NCI-H82 treated with DMSO at 0.1 percent for 48 hours (cell line): ENCODE measurements at regions not wholly inside any gene's neighbourhood (a gene's known extent, or its start where the extent isn't known, plus 50 kb on each side); places are given as distances from the start of the nearest gene placed in this dataset.

Source experiments
- DNase-seq: peaks from one replicate; lab custom pipeline; 2025; ENCODE audit not compliant: unreplicated experiment; lab: John Stamatoyannopoulos, UW

DNA sequence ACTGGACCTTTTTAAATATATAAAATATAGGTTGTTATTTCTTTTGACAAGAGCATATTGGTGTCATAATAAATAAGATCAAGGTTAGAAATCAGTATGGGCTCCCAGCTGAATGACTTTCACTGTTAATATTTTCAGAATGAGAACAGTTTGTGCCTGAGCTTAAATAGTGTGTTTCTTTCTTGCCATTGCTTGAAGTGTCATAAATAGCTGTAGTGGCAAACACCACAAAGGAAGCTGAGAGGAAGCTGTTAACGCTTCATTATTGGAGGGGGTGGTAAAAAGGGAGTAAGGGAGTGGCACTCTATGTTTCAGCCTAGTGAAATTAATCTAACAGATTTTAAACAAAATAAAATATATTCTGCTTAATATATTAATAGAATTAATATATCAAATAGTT lies 1089.8 kb upstream of the NCAM2 start:
- DNase-seq = no peak

DNA sequence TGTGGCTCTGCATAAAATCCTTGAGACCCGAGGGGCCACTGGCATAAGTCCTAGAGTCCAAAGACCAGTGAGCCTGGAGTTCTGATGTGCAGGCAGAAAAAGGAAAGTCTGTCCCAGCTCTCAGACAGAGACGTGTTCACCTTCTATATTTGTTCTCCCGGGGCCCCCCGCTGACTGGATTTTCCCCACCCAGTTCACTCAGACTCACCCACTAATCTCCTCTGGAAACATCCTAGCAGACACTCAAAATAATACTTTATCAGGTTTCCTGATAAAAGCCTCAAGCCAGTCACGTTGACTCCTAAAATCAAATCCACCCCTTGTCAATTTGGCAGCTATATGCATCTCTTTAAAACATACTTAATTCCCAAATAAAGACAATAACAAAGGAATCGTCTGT lies 1084.2 kb upstream of the NCAM2 start:
- no peak for DNase-seq

DNA sequence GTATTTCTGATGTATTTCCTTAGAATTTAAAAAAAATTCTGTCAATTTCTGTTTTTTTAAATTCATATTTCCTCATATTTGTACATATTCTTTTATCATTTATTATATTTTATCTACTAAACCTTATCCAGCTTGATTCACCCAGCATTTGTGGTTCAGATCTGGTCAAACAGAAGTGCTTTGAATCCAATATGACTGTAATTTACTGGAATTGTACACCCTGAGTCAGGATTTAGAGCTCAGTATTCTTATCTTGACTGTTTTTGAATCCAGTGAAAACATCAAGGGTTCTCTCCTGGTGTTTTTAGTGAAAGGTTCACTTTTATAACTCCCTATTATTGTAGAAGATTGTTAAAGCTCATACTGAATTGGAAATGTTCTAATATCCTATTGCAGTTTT lies 1077.0 kb upstream of the NCAM2 start:
- no peak for DNase-seq

DNA sequence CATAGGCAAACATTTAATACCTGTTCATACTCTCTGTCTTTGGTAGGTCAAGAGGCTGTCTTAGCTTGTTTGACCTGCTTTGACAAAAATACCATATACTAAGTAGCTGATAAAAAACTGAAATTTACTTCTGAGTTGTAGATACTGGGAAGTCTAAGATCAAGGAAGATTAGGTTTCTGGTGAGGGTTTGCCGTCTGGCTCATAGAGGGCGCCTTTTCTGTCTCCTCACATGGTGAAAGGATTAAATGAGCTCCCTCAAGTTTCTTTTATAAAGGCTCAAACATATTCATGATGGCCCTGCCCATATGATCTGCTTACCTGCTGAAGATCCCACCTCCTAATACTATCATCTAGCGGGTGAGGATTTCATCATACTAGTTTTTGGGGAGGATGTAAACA lies 1076.1 kb upstream of the NCAM2 start:
- DNase-seq = no peak

DNA sequence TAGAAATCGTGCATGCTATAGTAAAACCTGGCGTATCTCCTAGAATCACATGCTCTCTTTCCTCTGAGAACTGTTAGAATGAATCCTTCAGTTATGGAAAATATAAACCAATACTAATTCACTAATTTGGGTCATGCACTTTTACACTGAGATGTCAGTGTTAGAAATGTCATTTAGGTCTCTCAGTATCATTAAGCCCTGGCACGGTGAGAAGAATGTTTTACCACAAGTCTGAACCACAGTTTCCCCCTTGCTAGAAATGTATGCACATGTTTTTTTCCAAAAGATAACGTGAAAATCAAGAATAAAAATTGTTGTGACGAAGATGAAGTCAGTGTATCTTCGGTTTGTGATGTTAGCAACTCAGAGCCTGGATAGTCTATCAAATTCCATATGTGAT lies 1062.7 kb upstream of the NCAM2 start:
- no peak for DNase-seq

DNA sequence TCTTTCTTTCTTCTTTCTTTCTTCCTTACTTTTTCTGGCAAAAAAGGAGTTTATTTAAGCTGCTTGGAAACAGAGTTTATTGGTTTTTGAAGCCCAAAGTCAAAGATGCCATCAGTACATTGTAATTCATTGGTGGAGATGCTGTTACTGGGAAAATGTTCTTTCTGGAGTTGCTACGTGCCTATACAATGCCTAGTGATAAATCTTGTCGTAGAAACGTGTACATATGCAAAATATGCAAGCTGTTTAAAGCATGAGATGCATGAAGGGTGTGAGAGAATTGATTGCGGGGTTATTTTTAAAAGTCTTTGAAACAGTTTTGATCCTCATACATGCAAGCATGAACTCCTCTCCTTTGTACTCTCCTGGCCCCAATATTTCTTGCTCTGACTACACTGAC lies 1060.6 kb upstream of the NCAM2 start:
- DNase-seq = no peak

DNA sequence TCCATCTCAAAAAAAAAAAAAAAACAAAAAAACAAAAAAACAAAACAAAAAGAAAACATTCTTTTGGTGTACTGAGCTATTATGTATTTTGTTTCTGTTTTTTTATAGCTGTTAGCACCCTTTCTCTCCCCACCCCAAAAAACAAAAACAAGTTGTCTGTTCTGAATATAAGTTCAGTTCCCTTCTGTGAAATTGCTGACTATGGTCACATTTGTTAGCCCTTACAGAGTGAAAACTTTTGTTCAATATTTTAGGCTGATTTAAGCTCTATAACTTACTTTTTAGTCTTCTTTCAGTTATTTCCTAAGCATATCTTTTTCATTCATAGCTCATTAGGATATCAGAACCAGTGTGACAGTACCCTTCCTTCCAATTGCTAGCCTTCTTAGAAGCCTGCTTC lies 1056.6 kb upstream of the NCAM2 start:
- no peak for DNase-seq

DNA sequence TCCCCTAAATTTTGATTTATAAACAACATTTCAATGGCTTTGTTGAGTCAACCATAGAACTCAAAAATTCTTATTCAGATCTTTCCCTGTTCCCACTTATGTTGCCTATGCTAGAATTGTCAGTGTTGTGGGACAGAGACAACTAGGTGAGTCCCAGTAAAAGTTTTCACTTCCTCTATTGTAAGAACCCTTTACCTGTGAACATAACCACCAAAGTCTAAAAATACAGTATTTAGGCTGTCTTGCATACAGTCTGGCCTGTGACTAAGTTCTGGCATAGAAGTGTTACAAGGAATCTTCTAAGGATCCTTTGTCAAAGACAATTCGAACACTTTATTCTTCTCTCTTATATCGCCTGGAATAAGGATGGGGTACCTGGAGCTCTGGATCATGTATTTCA lies 1047.9 kb upstream of the NCAM2 start:
- DNase-seq = no peak

DNA sequence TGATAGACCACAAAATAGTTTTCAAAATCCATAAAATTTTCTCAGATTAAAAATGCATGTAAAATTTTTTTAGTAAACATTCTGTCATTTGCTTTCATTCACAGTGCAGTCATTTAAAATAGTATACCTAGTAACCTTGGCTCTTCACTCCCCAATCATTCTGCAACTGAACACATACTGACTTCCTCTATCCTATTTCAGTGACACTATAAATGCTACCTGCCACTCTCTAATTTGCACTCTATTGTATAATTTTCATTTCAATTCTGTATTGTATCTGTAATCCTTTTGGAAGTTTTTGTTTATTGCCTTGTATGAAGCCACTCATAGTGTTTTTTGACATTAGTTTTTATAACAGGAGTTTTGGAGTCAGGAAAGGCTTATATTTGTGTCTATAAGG lies 1029.1 kb upstream of the NCAM2 start:
- DNase-seq = no peak

DNA sequence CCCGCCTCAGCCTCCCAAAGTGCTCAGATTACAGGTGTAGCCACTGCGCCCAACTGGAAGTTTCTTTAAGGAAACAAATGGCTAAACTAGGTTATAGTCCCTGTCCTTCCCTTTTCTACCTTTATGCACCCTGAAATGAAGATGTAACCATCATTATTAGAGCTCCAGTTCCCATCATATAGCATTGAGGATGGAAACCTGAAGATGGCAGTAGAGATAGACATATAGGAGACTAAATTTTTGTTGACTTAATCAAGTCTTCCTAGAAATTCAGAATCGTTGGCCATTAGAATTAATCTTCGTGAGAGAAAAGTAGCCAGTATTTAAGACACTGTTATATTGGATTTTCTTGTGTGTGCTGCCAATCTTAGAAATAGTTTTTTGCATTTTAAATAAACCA lies 1016.3 kb upstream of the NCAM2 start:
- DNase-seq = no peak

DNA sequence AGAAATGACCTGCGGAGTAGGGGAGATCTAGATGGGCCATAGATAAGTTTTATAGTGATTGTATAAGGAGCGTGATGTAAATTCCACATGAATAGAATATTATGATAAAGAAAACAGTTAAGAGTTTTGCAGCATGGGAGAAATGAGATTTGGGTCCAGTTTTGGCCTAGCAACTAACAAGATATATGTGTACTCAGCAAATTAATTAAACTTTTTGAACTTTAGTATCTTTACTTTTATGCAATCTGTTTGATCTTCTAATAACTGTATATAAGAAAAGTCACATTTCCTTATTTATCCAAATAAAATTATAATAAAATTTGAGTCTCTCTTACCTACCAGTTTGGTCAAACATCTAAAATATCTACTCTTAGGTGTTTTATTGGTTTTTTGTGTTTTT lies 1011.8 kb upstream of the NCAM2 start:
- no peak for DNase-seq

DNA sequence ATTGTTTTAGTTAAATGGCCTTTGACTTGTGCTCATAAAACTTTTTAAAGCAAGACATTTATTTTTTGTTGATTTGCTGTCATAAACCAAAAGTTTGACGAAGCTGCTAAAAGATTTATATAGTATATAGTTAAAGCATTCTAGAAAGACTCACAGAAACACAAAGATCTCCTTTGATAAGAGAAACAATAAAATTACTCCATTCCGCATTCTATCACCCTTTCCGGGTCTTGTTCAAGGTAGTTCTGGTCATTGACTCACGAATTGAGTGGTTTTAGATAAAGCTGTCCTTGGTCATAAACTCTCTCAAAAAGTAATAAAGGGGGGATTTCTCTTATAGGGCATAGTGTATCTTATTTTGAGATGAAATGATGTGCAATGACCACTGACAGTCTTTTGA lies 1010.5 kb upstream of the NCAM2 start:
- no peak for DNase-seq

DNA sequence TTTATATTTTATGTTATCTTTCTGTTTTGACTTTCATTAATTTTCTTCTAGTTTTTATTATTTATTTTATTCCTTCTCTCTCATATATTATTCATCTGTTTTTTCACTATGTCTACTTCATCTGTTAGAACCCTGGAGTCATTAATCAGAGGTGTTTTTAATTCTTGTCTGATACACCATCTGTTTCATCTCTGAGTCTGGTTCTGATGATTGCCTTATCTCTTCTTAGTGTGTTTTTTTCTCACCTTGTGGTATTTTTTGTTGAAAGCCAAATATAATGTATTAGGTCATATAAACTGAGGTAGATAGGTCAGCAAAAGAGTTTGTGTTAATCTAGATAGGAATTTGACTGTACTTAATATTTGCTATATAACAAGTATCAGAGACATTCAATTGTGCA lies 1005.7 kb upstream of the NCAM2 start:
- no peak for DNase-seq

DNA sequence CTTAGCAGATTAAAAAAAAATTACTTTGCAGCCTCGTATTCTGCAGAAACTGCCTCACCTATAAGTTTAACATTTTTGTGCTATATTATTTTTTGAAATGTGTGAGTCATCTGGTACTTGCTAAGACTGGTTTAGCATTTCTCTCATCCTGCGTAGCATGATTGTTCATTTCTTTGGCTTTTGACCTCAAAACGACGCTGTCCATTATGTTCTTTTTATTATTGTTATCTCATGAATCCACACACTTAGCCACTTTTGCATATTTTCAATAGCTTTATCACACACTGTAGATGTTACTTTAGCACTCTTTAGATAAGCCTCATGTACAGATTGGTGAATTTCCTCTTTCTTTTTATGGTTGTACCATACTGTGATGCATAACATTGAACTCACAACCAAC lies 1004.9 kb upstream of the NCAM2 start:
- no peak for DNase-seq

DNA sequence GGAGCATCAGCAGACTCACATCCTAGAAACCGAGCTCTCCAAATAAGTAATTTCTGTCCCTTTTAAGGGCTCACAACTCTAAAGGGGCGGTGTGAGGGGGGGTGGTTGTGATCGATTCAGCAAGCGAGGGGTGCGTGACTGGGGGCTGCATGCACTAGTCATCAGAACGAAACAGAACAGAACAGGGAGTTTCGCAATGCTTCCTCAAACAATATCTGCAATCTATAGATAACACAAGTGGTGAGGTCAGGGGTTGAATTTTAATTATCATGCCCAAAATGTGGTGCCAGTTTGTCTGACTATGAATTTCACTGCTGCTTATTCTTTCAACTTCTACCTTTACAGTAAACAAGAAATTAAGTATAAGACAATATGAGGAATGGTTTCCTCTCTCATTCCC lies 1003.0 kb upstream of the NCAM2 start:
- no peak for DNase-seq

DNA sequence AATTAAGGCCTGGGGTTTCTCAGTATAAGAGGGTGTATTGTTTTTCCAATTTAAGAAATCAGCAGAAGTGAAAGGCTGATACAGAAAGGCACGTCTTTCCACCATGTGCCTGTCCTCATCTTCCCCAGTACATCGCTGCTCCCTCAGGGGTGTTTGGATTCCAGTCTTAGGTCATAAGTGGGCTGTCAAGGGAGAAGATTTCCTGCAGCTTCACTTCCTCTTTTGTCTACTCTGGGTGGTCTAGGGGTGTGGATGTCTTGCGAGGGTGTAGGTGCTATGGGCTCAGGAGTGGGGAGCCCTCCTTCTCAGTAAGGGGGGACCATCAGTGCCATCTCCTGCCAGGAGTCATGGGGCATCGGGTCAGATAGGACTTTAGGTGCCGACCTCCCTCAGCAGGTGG lies 999.8 kb upstream of the NCAM2 start:
- no peak for DNase-seq

DNA sequence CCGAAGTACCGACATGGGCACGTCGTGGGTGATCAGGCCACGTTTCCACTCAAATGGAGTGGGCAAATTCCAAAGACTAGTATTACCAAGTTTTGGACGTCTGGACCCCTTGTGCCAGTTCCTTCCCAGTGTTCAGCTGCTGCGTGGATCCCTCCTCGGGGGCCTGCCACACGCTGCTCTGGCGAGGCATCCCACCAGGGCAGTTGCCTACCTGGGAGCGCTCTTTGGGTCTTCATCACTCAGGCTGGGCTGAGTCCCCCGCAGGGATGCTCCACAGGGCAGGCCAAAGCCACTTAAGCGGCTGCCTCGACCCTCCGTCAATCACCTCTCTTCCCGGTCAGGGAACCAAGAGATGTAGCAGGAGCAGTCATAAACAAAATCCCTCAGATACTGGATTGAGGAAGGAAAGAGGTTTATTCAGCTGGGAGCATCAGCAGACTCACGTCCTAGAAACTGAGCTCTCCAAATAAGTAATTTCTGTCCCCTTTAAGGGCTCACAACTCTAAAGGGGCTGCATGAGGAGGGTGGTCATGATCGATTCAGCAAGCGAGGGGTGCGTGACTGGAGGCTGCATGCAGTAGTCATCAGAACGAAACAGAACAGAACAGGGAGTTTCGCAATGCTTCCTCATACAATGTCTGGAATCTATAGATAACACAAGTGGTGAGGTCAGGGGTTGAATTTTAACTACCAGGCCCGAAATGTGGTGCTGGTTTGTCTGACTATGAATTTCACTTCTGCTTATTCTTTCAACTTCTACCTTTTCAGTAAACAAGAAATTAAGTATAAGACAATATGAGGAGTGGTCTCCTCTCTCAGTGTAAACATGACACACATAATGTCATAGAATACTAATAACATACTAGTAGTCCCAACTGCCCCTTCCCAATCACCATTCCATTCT lies 998.6 kb upstream of the NCAM2 start:
- no peak for DNase-seq

DNA sequence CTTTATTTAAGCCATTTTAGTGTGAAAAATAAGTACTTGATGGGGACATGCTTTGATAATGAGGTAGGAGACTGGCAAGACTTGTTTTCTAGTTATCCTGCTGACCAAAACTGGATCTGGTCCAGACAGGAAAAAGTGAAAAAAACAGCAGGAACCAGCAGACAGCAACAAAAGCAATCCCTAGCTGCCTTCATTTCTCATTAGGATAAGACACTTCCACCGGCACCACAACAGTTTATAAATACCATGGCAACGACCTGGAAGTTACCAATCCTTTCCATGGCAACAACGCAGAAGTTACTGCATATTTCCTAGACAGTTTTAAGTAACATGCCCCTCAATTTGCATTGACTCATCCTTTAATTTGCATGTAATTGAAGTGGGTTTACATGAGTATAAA lies 993.8 kb upstream of the NCAM2 start:
- no peak for DNase-seq

DNA sequence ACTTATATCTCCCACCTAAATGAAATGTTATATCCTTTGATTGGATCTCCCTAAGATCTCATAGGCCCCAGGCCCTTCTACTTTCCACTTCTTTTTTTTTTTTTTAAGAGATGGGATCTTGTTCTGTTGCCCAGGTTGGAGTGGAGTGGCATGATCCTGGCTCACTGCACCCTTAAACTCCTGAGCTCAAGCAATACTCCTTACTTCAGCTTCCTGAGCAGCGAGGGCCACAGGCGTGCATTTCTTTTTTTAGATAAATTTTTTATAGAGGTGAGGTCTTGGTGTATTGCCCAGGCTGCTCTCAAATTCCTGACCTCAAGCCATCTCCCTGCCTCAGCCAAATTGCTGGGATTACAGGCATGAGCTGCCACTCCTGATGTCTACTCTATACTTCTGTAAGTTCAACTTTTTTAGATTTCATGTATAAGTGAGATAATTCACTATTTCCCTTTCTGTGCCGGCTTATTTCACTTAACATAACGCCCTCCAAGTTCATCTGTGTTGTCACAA lies 987.5 kb upstream of the NCAM2 start:
- no peak for DNase-seq

DNA sequence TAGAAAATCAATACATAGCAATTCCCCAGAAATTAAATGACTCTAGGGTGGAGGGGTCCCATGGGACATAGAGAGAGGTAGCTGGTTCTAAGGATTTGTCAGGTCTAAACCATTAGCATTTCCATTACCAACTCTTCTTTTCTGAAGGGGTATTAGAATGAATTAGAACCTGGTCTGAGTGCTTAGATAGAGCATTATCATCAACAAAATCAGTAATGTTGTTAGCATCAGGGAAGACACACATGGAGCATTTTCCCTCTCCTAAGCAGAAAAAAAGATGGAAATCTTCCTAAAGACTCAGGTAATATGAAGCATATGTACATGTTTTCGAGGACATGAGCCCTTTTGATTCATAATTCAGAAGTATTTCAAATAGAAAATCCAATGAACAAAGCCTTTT lies 984.4 kb upstream of the NCAM2 start:
- DNase-seq = no peak

DNA sequence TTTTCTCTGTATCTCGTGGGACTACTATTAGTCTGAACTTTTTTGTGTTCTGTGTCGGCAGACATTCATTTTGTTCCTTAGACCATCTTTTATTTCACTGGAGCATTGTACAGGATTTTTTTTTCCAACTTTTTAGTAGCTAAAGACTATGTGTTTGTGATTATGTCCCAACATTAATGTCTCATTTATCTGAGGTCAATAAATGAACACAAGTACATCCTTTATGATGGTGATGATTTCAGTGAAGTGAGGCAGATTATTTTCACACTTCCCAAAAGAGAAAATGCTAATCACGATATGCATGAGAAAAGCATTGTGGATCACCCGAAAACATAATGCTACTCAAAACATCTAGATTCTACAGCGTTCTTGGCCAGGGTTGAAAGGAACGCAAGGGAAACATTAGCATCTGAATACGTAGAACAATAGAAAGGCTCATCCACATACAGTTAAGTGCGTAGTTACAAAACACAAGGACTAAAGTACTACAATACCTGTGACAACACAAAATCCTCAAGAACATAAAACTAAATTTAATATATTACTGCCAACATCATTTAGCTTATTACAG lies 981.7 kb upstream of the NCAM2 start:
- DNase-seq = no peak

DNA sequence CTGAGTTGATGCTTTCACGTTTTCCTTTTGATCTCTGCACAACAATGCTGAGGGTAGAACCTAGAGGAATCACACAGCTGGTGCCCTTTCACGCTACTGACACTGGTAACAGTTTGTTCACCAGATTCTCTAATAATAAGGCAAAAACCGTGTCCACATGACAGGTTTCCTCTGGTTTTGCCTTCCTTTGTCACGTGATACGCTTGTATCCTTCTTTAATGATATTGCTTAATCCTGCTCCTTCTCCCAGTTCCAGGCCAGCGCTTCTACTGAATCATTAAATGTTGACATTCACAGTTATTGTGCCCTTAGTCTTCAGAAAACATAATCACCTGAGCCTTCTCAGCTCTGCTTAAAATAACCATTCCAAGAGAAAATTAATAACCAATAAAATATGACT lies 978.2 kb upstream of the NCAM2 start:
- no peak for DNase-seq

DNA sequence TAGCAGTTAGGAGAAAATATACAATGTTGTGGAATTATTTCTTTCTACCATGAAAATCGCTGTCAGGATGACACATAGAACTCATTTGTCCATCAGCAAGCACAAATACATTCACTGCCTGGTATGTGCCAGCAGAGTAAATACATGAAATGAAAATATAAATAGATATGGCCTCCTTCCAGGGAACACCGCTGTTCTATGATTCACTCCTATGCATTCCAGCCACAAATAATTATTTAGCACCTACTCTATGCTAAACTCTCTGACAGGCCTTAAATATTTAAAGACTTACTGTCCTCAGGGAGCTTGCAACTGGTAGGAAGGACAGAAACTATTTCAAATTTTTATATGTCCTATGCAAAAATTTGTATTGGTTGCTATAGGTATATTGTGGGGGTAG lies 975.0 kb upstream of the NCAM2 start:
- DNase-seq = no peak
